ENCODE measurements at regions not wholly inside any gene's neighbourhood (a gene's known extent, or its start where the extent isn't known, plus 50 kb on each side); places are given as distances from the start of the nearest gene placed in this dataset.

DNA sequence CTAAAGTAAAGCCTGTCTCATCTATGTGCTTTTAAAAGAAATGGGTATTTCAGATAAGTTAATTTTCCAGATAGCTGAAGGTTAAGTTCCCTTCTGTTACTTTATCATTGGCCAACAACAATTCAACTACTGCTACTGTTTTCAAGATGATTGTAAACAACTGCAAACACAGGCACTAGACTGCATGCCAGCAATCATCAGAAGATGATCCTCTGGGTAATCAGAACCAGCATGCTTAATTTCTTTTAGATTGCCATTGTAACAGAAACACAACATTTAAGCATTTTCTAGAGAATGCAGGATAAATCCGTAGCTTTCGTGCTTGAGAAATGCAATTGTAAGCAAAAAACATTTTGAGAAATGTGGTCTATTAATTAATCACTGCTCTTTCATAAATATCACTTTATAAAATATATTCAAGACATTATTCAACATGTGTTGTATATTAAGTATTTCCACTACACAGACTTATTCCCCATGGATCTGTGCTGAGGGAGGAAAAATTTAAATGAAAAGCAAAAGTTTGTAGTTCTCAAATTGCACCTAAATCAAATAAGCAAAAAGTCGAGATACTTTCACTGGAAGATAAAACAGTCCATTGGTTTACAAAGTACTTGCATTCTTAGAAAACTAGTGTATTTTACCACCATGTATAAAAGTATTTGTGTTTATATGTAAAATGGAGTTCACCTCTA lies 133.7 kb downstream of the ATL2 start:
- H3K27me3 Mint-ChIP-seq (ENCODE audit: low read depth): peaks cover 3% of the 10 kb centered on the region
- H3K36me3 Mint-ChIP-seq (ENCODE audit: insufficient read depth in 1 of 3, low read depth in 3 of 3): no peaks in the 10 kb centered on the region; a peak in 1 of 7 replicates
- H3K23me2 ChIP-seq (ENCODE audit: insufficient read length, low read depth, low read length, poor library complexity, severe bottlenecking): no peaks in the 10 kb centered on the region
- H3K9ac ChIP-seq (ENCODE audit: extremely low read depth, insufficient read length, low read length): no peak overlapping the region
- H3K18ac ChIP-seq (ENCODE audit: insufficient read length, low read depth, low read length): no peak overlapping the region
- H3K27me3 ChIP-seq (ENCODE audit: insufficient read depth, low read length): no peaks in the 10 kb centered on the region
- H3K79me1 ChIP-seq (ENCODE audit: insufficient read depth, low read depth, low read length, poor library complexity, severe bottlenecking): no peaks in the 10 kb centered on the region
- DNase-seq: no peak
- TF ChIP-seq CTCF (conservative IDR thresholded peaks at IDR 0.05): no peak
- no peak overlapping the region for H3K4ac ChIP-seq (ENCODE audit: low read depth, low read length)
- H3K4me1 Mint-ChIP-seq: peaks cover 6 to 9% of the 10 kb centered on the region in 2 experiments; a peak in 2 of 4 replicates
- H3K14ac ChIP-seq (ENCODE audit: insufficient read depth, low read length): no peak overlapping the region
- H2BK5ac ChIP-seq (ENCODE audit: insufficient read length, low read length): no peak overlapping the region
- H4K8ac ChIP-seq (replicated peaks; ENCODE audit: insufficient read length, low read depth, low read length): no peak overlapping the region
- H2BK120ac ChIP-seq (ENCODE audit: low read depth, low read length, poor library complexity, severe bottlenecking): no peak overlapping the region
- H3K56ac ChIP-seq (ENCODE audit: insufficient read length, low read depth, low read length): no peak overlapping the region
- no peaks in the 10 kb centered on the region for H3K4me1 ChIP-seq (ENCODE audit: insufficient read depth, low read length)
- H3T11ph ChIP-seq (ENCODE audit: low read length): no peak overlapping the region
- no peaks in the 10 kb centered on the region for H3K9me3 ChIP-seq (ENCODE audit: control insufficient read depth, low read depth, low read length)
- no peaks in the 10 kb centered on the region for H4K20me1 ChIP-seq (ENCODE audit: control insufficient read depth, insufficient read depth, insufficient read length)
- no peak overlapping the region for H3K27ac Mint-ChIP-seq
- no peak overlapping the region for H3K27ac ChIP-seq (ENCODE audit: insufficient read length, low read depth, low read length)
- no peak overlapping the region for H2BK20ac ChIP-seq (ENCODE audit: low read depth, low read length, poor library complexity, severe bottlenecking)
- no peak overlapping the region for H2AFZ ChIP-seq (ENCODE audit: low read length)
- H3K9me3 Mint-ChIP-seq: no peaks in the 10 kb centered on the region; a peak in 1 of 5 replicates
- no peaks in the 10 kb centered on the region for H3K79me2 ChIP-seq (ENCODE audit: insufficient read depth, low read length)
- H2BK12ac ChIP-seq (ENCODE audit: insufficient read length, low read depth, low read length): no peak overlapping the region
- no peak overlapping the region for H2BK15ac ChIP-seq (ENCODE audit: low read depth, low read length)
- no peak overlapping the region for H3K4me3 Mint-ChIP-seq
- H3K23ac ChIP-seq (ENCODE audit: insufficient read length, low read depth, low read length): no peak overlapping the region
- no peak overlapping the region for H4K91ac ChIP-seq (ENCODE audit: insufficient read length, low read depth, low read length)
- no peak overlapping the region for H4K5ac ChIP-seq (ENCODE audit: insufficient read length, low read depth, low read length)
- H2AK5ac ChIP-seq (ENCODE audit: insufficient read length, low read length): no peak overlapping the region
- H3K4me2 ChIP-seq (ENCODE audit: insufficient read depth, insufficient read length, low read length): no peak overlapping the region
- no CpG with 5 or more reads among the region's 3 CpGs for WGBS (ENCODE audit: extremely low coverage, insufficient read length, low lambda C conversion rate)
